ENCODE measurements at regions not wholly inside any gene's neighbourhood (a gene's known extent, or its start where the extent isn't known, plus 50 kb on each side); places are given as distances from the start of the nearest gene placed in this dataset.

- Histone ChIP-seq H3K9me3 (no peaks in the 10 kb centered on the region), H3K4me1 (no peaks in the 10 kb centered on the region), H3K36me3 (no peaks in the 10 kb centered on the region), H3K4me3 (no peak overlapping the region), H3K27ac (no peak overlapping the region), H3K27me3 (no peaks in the 10 kb centered on the region)
- TF ChIP-seq POLR2A (IDR thresholded peaks at IDR 0.05) (no peak), CTCF (IDR thresholded peaks at IDR 0.05) (no peak)
- DNase-seq = no peak
Observed at GRCh38 chr18:66300141-66300540, 303.7 kb downstream of the CDH19 start.

GRCh38 chr18:66280470-66280869 lies 323.4 kb downstream of the CDH19 start:
- Histone ChIP-seq H3K9me3 (no peaks in the 10 kb centered on the region), H3K4me1 (no peaks in the 10 kb centered on the region), H3K27ac (no peak overlapping the region), H3K36me3 (no peaks in the 10 kb centered on the region), H3K27me3 (no peaks in the 10 kb centered on the region), H3K4me3 (no peak overlapping the region)
- TF ChIP-seq CTCF (IDR thresholded peaks at IDR 0.05) (no peak), POLR2A (IDR thresholded peaks at IDR 0.05) (no peak)
- no peak for DNase-seq

DNA sequence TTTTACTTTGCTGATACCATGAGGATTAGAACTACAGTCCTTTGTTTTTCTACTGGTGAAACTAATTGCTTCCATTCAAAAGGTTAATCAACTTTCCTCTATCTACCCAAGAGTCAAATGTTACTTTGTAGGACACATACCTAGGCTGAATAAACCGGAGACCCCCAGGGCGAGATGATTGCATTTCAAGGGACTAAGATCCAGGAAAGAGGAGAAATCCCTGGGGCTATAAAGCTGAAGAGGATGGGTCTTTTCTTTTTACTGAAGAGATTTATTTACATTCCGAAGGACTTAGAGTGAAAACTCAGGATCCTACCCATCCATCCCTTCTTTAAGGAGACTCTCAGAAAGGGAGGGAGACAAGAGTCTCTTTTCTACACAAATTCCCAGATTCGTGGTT lies 331.9 kb downstream of the CDH19 start:
- Histone ChIP-seq H3K27ac (no peak overlapping the region), H3K4me1 (no peaks in the 10 kb centered on the region), H3K9me3 (peaks cover 0 to 7% (median 0%) of the 10 kb centered on the region in 4 donors), H3K4me3 (no peak overlapping the region), H3K36me3 (no peaks in the 10 kb centered on the region), H3K27me3 (no peaks in the 10 kb centered on the region)
- DNase-seq = no peak
- no peak for TF ChIP-seq POLR2A (IDR thresholded peaks at IDR 0.05)
- no peak for TF ChIP-seq CTCF (IDR thresholded peaks at IDR 0.05)

DNA sequence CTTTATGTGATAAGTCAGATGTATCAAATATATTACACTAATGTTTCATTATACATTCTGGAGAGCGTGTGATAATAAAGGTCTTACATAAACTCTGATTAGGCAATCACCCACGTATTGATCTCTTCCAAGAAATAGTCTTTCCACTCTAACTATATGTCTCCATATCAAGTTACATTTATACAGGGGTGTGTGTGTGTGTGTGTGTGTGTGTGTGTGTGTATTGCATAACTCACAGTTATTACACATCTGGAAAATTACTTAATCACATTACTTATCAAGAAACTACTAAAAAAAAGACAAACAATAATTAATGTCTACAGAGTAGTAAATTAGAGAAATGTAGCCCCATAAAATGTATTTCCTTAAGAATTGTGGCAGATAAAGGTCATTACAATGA lies 339.8 kb downstream of the CDH19 start:
- H3K4me3 ChIP-seq = no peak overlapping the region
- DNase-seq = no peak
- H3K27ac ChIP-seq = no peak overlapping the region
- H3K4me1 ChIP-seq = no peaks in the 10 kb centered on the region
- TF ChIP-seq CTCF (IDR thresholded peaks at IDR 0.05) (no peak), POLR2A (IDR thresholded peaks at IDR 0.05) (no peak)
- no peaks in the 10 kb centered on the region for H3K36me3 ChIP-seq
- peaks cover 0 to 3% (median 0%) of the 10 kb centered on the region in 4 donors for H3K9me3 ChIP-seq
- no peaks in the 10 kb centered on the region for H3K27me3 ChIP-seq

- TF ChIP-seq POLR2A (IDR thresholded peaks at IDR 0.05) (no peak), CTCF (IDR thresholded peaks at IDR 0.05) (no peak)
- no peaks in the 10 kb centered on the region for H3K36me3 ChIP-seq
- H3K4me3 ChIP-seq = no peak overlapping the region
Observed at GRCh38 chr18:66254121-66254520, 349.8 kb downstream of the CDH19 start.

DNA sequence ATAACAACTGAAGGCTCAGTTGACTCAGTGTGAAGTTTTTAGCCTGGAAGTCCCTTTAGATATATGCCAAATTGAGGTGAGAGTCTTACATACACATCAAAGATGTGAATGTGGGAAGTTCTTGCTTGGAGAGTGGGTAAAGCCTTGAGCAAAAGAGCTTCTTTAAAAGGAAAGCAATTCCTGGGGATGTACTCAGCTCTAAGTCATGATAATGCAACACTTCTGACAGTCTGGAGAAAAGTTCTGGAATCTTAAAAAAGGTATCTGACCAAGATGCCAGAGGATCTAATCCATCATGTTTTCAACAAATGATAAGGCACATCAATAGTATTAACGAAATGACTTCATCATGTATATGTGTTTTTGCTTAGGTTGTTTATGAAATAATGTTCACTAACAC lies 351.2 kb downstream of the CDH19 start:
- H3K27ac ChIP-seq = no peak overlapping the region
- H3K27me3 ChIP-seq = no peaks in the 10 kb centered on the region
- H3K4me3 ChIP-seq = no peak overlapping the region
- DNase-seq = no peak
- TF ChIP-seq CTCF (IDR thresholded peaks at IDR 0.05) = no peak
- no peak for TF ChIP-seq POLR2A (IDR thresholded peaks at IDR 0.05)
- H3K36me3 ChIP-seq = no peaks in the 10 kb centered on the region
- no peaks in the 10 kb centered on the region for H3K9me3 ChIP-seq
- H3K4me1 ChIP-seq = no peaks in the 10 kb centered on the region

More at GRCh38 chr18:66254121-66254520, 349.8 kb downstream of the CDH19 start:
- Histone ChIP-seq H3K4me1 (no peaks in the 10 kb centered on the region), H3K27ac (no peak overlapping the region), H3K27me3 (no peaks in the 10 kb centered on the region), H3K9me3 (no peaks in the 10 kb centered on the region)
- DNase-seq = no peak
